Gastroesophageal sphincter (tissue), 3 donors: ENCODE measurements at regions not wholly inside any gene's neighbourhood (a gene's known extent, or its start where the extent isn't known, plus 50 kb on each side); places are given as distances from the start of the nearest gene placed in this dataset.
"Not testable (repeated sequence)": the region's sequence is repeated elsewhere in the genome, so short reads cannot be mapped to it uniquely, and the experiment has no call there.

Source experiments
- POLR2A ChIP-seq, 2 donors: fragments of 450-650 bp; IDR thresholded peaks; one replicate each; pipeline ENCODE4 v1.6.1; 2017; ENCODE audit warnings: antibody characterized with exemption in 2 of 2, mild to moderate bottlenecking in 2 of 2, moderate library complexity in 1 of 2
- TF ChIP-seq, protein P1 (sequence below), 4 experiments: fragments of 200-600 bp in 2 of 4; fragments of 450-650 bp in 2 of 4; sonication (generic) in 1 of 4; IDR thresholded peaks; one replicate each; pipeline ENCODE4 v1.5.1; 2017 to 2019; ENCODE audit warnings: antibody characterized with exemption in 4 of 4, mild to moderate bottlenecking in 2 of 4, moderate library complexity in 2 of 4

DNA sequence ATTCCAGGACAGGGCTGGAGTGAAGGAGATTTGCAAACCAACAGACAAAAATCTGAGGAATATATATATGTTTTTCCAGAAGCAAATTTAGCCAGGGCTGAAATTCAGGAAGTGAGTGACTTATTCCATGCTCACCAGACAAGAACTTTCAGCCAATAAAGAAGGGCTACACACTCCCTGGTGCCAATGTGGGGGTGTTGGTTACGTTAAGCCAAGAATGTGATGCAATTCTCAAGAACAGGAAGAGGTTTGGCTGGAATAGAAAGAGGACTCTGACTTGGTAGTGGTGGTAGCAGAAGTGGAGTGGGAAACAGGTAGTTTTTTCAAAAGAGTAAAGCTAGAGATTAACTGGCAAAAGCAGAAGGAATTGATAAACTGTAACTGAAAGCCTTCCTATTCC lies 80.6 kb upstream of the NOTCH2NLA start:
- TF ChIP-seq POLR2A (IDR thresholded peaks at IDR 0.05), result not testable (repeated sequence)
- TF ChIP-seq, protein P1, sequence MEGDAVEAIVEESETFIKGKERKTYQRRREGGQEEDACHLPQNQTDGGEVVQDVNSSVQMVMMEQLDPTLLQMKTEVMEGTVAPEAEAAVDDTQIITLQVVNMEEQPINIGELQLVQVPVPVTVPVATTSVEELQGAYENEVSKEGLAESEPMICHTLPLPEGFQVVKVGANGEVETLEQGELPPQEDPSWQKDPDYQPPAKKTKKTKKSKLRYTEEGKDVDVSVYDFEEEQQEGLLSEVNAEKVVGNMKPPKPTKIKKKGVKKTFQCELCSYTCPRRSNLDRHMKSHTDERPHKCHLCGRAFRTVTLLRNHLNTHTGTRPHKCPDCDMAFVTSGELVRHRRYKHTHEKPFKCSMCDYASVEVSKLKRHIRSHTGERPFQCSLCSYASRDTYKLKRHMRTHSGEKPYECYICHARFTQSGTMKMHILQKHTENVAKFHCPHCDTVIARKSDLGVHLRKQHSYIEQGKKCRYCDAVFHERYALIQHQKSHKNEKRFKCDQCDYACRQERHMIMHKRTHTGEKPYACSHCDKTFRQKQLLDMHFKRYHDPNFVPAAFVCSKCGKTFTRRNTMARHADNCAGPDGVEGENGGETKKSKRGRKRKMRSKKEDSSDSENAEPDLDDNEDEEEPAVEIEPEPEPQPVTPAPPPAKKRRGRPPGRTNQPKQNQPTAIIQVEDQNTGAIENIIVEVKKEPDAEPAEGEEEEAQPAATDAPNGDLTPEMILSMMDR (IDR thresholded peaks at IDR 0.05), result not testable (repeated sequence)
